MM.1S (cell line): ENCODE measurements at regions not wholly inside any gene's neighbourhood (a gene's known extent, or its start where the extent isn't known, plus 50 kb on each side); places are given as distances from the start of the nearest gene placed in this dataset.

Experiments
- DNase-seq: peaks from one replicate; pipeline ENCODE4 v3.0.0-alpha.2; 2015
- H2AFZ ChIP-seq: fragments of 300-600 bp; sonication (generic); 2 replicates; pipeline ENCODE4 v1.6.0; 2016; ENCODE audit warnings: antibody characterized with exemption, low read length
- H3F3A ChIP-seq: fragments of 300-600 bp; sonication (generic); 2 replicates; pipeline ENCODE4 v1.6.1; 2016; ENCODE audit warnings: mild to moderate bottlenecking, antibody characterized with exemption, low read length, moderate library complexity, mixed read lengths; ENCODE audit not compliant: insufficient read depth
- H3K27ac ChIP-seq: fragments of 300-600 bp; sonication (generic); 2 replicates; pipeline ENCODE4 v1.5.1; 2016; ENCODE audit warnings: mild to moderate bottlenecking, low read length
- H3K27me3 ChIP-seq: fragments of 300-600 bp; sonication (generic); replicated peaks from 2 replicates; pipeline ENCODE4 v1.6.0; 2016; ENCODE audit warnings: low read length; ENCODE audit not compliant: insufficient read depth
- H3K36me3 ChIP-seq: fragments of 300-600 bp; sonication (generic); replicated peaks from 2 replicates; pipeline ENCODE4 v1.6.1; 2016; ENCODE audit warnings: mild to moderate bottlenecking, low read length, mixed read lengths; ENCODE audit not compliant: insufficient read depth
- H3K4me1 ChIP-seq: fragments of 300-600 bp; sonication (generic); 2 replicates; pipeline ENCODE4 v1.6.1; 2016; ENCODE audit warnings: low read length, mixed read lengths
- H3K4me2 ChIP-seq: fragments of 300-600 bp; sonication (generic); 2 replicates; pipeline ENCODE4 v1.6.0; 2016; ENCODE audit warnings: low read depth, low read length
- H3K4me3 ChIP-seq: fragments of 300-600 bp; sonication (generic); 2 replicates; pipeline ENCODE4 v1.5.1; 2016; ENCODE audit warnings: low read length, mixed read lengths
- H3K79me2 ChIP-seq: fragments of 300-600 bp; sonication (generic); 2 replicates; pipeline ENCODE4 v1.6.1; 2016; ENCODE audit warnings: mixed run types, low read length, mixed read lengths
- H3K9ac ChIP-seq: fragments of 300-600 bp; sonication (generic); 2 replicates; pipeline ENCODE4 v1.6.1; 2016; ENCODE audit warnings: low read length, mixed read lengths
- H3K9me2 ChIP-seq: fragments of 300-600 bp; sonication (generic); replicated peaks from 2 replicates; pipeline ENCODE4 v1.6.1; 2016; ENCODE audit warnings: mild to moderate bottlenecking, low read length, mixed read lengths; ENCODE audit not compliant: insufficient read depth
- H3K9me3 ChIP-seq: fragments of 300-600 bp; sonication (generic); replicated peaks from 2 replicates; pipeline ENCODE4 v1.6.1; 2016; ENCODE audit warnings: mild to moderate bottlenecking, low read length, mixed read lengths; ENCODE audit not compliant: insufficient read depth
- H4K20me1 ChIP-seq: fragments of 300-600 bp; sonication (generic); 2 replicates; pipeline ENCODE4 v1.6.1; 2016; ENCODE audit warnings: mild to moderate bottlenecking, low read length, moderate library complexity, mixed read lengths; ENCODE audit not compliant: insufficient read depth
- EZH2 ChIP-seq: fragments of 300-600 bp; sonication (generic); optimal IDR thresholded peaks from 2 replicates; pipeline ENCODE3; 2017; ENCODE audit warnings: low read depth, mild to moderate bottlenecking, antibody characterized with exemption, low read length, mixed read lengths
- EZH2phosphoT487 ChIP-seq: fragments of 300-600 bp; sonication (generic); IDR thresholded peaks from 2 replicates; pipeline ENCODE4 v1.6.1; 2018; ENCODE audit warnings: antibody characterized with exemption, low read length
- TF ChIP-seq, protein P1 (sequence below): fragments of 300-600 bp; sonication (generic); IDR thresholded peaks from 2 replicates; pipeline ENCODE4 v1.5.1; 2016; ENCODE audit warnings: antibody characterized with exemption, low read length, mixed read lengths

DNA sequence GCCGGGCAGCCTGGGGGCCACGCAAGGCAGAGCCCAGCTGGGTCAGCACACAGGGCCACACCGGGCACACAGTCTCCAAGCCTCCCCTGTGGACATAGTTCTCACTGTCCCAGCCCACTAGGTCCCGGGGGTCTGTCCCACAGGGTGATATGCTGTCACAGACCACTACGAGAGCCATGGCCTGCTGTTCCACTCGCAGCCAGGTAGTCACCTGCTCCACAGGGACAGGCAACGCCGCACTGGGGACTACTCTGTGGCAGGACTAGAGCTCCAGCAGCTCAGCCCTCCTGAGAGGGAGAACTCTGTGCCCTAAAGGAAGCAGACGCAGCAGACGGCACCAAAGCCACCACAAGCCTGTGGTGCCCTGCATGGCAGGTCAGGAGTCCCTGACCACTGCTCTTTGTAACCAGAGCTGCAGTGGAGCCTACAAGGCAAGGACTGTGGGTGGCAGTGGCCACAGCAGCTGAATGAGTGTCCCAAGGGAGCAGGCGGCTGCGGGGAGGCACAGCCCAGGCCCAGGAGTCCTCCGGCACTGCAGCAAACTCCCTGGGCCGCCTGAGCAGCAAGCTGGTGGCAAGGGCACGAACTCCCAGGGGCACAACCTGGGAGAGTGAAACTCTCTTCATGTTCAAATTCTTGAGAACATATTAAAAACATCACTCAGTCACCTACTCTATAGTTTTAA is 171.2 kb upstream of the GRK3 start:
- H3K27ac ChIP-seq = no peak overlapping the region
- H3K4me1 ChIP-seq = no peaks in the 10 kb centered on the region
- H3K4me3 ChIP-seq = no peak overlapping the region
- H3K27me3 ChIP-seq = peaks cover 28% of the 10 kb centered on the region
- H3K9me3 ChIP-seq = no peaks in the 10 kb centered on the region
- no peaks in the 10 kb centered on the region for H3K36me3 ChIP-seq
- H3F3A ChIP-seq = no peaks in the 10 kb centered on the region
- H2AFZ ChIP-seq = no peak overlapping the region
- no peaks in the 10 kb centered on the region for H3K9me2 ChIP-seq
- DNase-seq = no peak
- no peak overlapping the region for H3K9ac ChIP-seq
- H4K20me1 ChIP-seq = no peaks in the 10 kb centered on the region
- H3K4me2 ChIP-seq = no peak overlapping the region
- H3K79me2 ChIP-seq = peaks cover 49% of the 10 kb centered on the region
- no peak for TF ChIP-seq EZH2phosphoT487
- TF ChIP-seq, protein P1, sequence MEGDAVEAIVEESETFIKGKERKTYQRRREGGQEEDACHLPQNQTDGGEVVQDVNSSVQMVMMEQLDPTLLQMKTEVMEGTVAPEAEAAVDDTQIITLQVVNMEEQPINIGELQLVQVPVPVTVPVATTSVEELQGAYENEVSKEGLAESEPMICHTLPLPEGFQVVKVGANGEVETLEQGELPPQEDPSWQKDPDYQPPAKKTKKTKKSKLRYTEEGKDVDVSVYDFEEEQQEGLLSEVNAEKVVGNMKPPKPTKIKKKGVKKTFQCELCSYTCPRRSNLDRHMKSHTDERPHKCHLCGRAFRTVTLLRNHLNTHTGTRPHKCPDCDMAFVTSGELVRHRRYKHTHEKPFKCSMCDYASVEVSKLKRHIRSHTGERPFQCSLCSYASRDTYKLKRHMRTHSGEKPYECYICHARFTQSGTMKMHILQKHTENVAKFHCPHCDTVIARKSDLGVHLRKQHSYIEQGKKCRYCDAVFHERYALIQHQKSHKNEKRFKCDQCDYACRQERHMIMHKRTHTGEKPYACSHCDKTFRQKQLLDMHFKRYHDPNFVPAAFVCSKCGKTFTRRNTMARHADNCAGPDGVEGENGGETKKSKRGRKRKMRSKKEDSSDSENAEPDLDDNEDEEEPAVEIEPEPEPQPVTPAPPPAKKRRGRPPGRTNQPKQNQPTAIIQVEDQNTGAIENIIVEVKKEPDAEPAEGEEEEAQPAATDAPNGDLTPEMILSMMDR = no peak
- no peak for TF ChIP-seq EZH2

DNA sequence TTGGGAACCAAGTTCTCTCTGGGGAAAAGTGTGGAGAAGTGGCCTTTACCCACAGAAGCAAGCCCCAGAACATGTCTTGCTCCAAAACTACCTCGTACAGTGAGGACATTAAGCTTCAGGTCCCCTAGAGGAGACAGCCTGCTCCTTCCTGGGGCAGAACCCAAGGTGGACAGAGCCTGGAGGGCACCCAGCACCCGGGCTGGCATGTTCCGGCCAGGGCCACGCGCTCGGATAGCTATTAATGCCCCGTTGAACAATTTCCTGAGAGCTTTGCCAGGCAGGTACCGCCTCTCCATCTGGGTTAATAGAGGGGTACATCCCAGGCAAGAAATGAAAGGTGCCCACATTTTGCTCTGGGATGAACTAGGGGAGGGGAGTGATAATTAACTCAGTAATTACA is 169.0 kb upstream of the GRK3 start:
- Histone ChIP-seq H3K9ac (no peak overlapping the region), H3K4me2 (no peak overlapping the region)

DNA sequence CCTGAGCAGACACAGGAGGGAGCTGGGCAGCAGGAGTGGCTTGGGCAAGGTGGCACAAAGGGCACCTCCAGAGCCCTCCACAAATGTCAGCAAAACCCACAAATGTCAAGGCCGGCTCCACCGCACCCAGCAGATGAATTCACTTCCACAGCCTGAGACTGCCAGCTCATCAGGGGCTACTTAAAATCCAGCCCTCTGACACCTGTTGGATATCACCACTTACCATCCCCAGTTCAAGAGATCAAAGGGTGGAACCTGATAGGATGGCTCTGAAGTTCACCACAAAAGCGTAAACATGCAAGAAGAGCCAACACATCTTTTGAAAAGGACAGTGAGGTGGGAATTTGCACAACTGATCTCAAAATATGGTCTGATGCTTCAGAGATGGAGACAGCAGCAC is 168.6 kb upstream of the GRK3 start:
- H3K36me3 ChIP-seq = no peaks in the 10 kb centered on the region
- no peaks in the 10 kb centered on the region for H3K9me3 ChIP-seq
- no peak for DNase-seq
- H3K27ac ChIP-seq = no peak overlapping the region
- H3K79me2 ChIP-seq = peaks cover 51% of the 10 kb centered on the region
- no peak overlapping the region for H3K9ac ChIP-seq
- H3K27me3 ChIP-seq = peaks cover 10% of the 10 kb centered on the region; the same call in 1 of the 2 replicates
- H3K4me1 ChIP-seq = no peaks in the 10 kb centered on the region
- no peak for TF ChIP-seq EZH2
- TF ChIP-seq, protein P1 = no peak
- H4K20me1 ChIP-seq = no peaks in the 10 kb centered on the region
- H2AFZ ChIP-seq = no peak overlapping the region
- H3K4me3 ChIP-seq = no peak overlapping the region
- H3K9me2 ChIP-seq = no peaks in the 10 kb centered on the region
- no peak overlapping the region for H3K4me2 ChIP-seq
- H3F3A ChIP-seq = no peaks in the 10 kb centered on the region

More for the DNA sequence above, 169.0 kb upstream of the GRK3 start:
- no peaks in the 10 kb centered on the region for H3K4me1 ChIP-seq
- TF ChIP-seq EZH2phosphoT487 (no peak), EZH2 (no peak)
- TF ChIP-seq, protein P1 = no peak
- H4K20me1 ChIP-seq = no peaks in the 10 kb centered on the region
- no peaks in the 10 kb centered on the region for H3F3A ChIP-seq
- H3K36me3 ChIP-seq = no peaks in the 10 kb centered on the region
- peaks cover 14% of the 10 kb centered on the region; the same call in 1 of the 2 replicates for H3K27me3 ChIP-seq
- H3K27ac ChIP-seq = no peak overlapping the region
- H3K4me3 ChIP-seq = no peak overlapping the region
- DNase-seq = no peak
- H3K79me2 ChIP-seq = peaks cover 51% of the 10 kb centered on the region
- no peak overlapping the region for H2AFZ ChIP-seq
- no peaks in the 10 kb centered on the region for H3K9me2 ChIP-seq
- H3K9me3 ChIP-seq = no peaks in the 10 kb centered on the region
